ENCODE measurements at regions not wholly inside any gene's neighbourhood (a gene's known extent, or its start where the extent isn't known, plus 50 kb on each side); places are given as distances from the start of the nearest gene placed in this dataset.
A peak's percentile ranks its signal among the peaks of the same experiment; 100 is the strongest.

DNA sequence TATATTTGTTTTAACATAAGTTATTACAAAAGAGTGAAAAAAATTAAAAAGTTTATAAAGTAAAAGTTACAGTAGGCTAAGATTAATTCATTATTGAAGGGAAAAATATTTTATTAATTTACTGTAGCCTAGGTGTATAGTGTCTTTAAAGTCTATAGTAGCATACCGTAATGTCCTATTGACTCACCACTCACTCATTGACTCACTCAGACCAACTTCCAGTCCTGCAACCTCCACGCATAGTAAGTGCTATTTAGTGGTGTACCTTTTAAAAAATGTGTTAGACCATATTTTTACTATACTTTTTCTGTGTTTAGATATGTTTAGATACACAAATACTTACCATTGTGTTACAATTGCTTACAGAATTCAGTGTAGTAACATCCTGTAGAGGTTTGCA is 841.1 kb downstream of the CENPC start:
- Histone ChIP-seq H3K27ac (ENCODE audit: insufficient read depth, low read length) (no peak overlapping the region), H3K27me3 (ENCODE audit: control insufficient read depth, insufficient read depth, low read length) (no peaks in the 10 kb centered on the region), H4K20me1 (ENCODE audit: control insufficient read depth, extremely low read depth, insufficient read depth, low read length) (no peaks in the 10 kb centered on the region), H3K4me3 (replicated peaks in 1 of 4; ENCODE audit: control extremely low read depth in 1 of 4, insufficient read depth in 1 of 4, low read depth in 3 of 4, low read length in 4 of 4) (no peak overlapping the region), H2AFZ (ENCODE audit: low read length) (no peak overlapping the region), H3K79me2 (ENCODE audit: control insufficient read depth, insufficient read depth, low read length) (no peaks in the 10 kb centered on the region), H3K36me3 (ENCODE audit: control insufficient read depth, insufficient read depth, low read length) (no peaks in the 10 kb centered on the region), H3K4me1 (ENCODE audit: control insufficient read depth, extremely low read depth, insufficient read depth, low read length) (no peaks in the 10 kb centered on the region), H3K4me2 (ENCODE audit: extremely low read depth, insufficient read depth, low read length) (no peak overlapping the region), H3K9me3 (ENCODE audit: control insufficient read depth, insufficient read depth, low read depth, low read length) (no peaks in the 10 kb centered on the region), H3K9ac (ENCODE audit: insufficient read depth, low read length) (no peak overlapping the region)
- TF ChIP-seq, protein P1, sequence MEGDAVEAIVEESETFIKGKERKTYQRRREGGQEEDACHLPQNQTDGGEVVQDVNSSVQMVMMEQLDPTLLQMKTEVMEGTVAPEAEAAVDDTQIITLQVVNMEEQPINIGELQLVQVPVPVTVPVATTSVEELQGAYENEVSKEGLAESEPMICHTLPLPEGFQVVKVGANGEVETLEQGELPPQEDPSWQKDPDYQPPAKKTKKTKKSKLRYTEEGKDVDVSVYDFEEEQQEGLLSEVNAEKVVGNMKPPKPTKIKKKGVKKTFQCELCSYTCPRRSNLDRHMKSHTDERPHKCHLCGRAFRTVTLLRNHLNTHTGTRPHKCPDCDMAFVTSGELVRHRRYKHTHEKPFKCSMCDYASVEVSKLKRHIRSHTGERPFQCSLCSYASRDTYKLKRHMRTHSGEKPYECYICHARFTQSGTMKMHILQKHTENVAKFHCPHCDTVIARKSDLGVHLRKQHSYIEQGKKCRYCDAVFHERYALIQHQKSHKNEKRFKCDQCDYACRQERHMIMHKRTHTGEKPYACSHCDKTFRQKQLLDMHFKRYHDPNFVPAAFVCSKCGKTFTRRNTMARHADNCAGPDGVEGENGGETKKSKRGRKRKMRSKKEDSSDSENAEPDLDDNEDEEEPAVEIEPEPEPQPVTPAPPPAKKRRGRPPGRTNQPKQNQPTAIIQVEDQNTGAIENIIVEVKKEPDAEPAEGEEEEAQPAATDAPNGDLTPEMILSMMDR (conservative IDR thresholded peaks at IDR 0.05 in 1 of 2, IDR thresholded peaks at IDR 0.05 in 1 of 2; ENCODE audit: low read depth in 1 of 2, low read length in 2 of 2): no peak
- no peak for TF ChIP-seq EZH2 (IDR thresholded peaks at IDR 0.05; ENCODE audit: low read length, missing control alignments)
- no peak for DNase-seq (ENCODE audit: low read depth in 2 of 2)

GRCh38 chr4:66694739-66695138 is 850.6 kb downstream of the CENPC start:
- Histone ChIP-seq H3K4me2 (ENCODE audit: extremely low read depth, insufficient read depth, low read length) (no peak overlapping the region), H3K27me3 (ENCODE audit: control insufficient read depth, insufficient read depth, low read length) (no peaks in the 10 kb centered on the region), H3K27ac (ENCODE audit: insufficient read depth, low read length) (no peak overlapping the region), H3K4me3 (replicated peaks in 1 of 4; ENCODE audit: control extremely low read depth in 1 of 4, insufficient read depth in 1 of 4, low read depth in 3 of 4, low read length in 4 of 4) (no peak overlapping the region), H3K36me3 (ENCODE audit: control insufficient read depth, insufficient read depth, low read length) (no peaks in the 10 kb centered on the region), H3K9me3 (ENCODE audit: control insufficient read depth, insufficient read depth, low read depth, low read length) (no peaks in the 10 kb centered on the region), H4K20me1 (ENCODE audit: control insufficient read depth, extremely low read depth, insufficient read depth, low read length) (no peaks in the 10 kb centered on the region), H3K9ac (ENCODE audit: insufficient read depth, low read length) (no peak overlapping the region), H2AFZ (ENCODE audit: low read length) (no peak overlapping the region), H3K79me2 (ENCODE audit: control insufficient read depth, insufficient read depth, low read length) (no peaks in the 10 kb centered on the region), H3K4me1 (ENCODE audit: control insufficient read depth, extremely low read depth, insufficient read depth, low read length) (no peaks in the 10 kb centered on the region)
- TF ChIP-seq, protein P1 (conservative IDR thresholded peaks at IDR 0.05 in 1 of 2, IDR thresholded peaks at IDR 0.05 in 1 of 2; ENCODE audit: low read depth in 1 of 2, low read length in 2 of 2): no peak
- no peak for TF ChIP-seq EZH2 (IDR thresholded peaks at IDR 0.05; ENCODE audit: low read length, missing control alignments)
- DNase-seq (ENCODE audit: low read depth in 2 of 2): no peak

- Histone ChIP-seq H3K27me3 (ENCODE audit: control insufficient read depth, insufficient read depth, low read length) (no peaks in the 10 kb centered on the region), H3K9me3 (ENCODE audit: control insufficient read depth, insufficient read depth, low read depth, low read length) (no peaks in the 10 kb centered on the region), H3K4me2 (ENCODE audit: extremely low read depth, insufficient read depth, low read length) (no peak overlapping the region), H3K36me3 (ENCODE audit: control insufficient read depth, insufficient read depth, low read length) (no peaks in the 10 kb centered on the region), H2AFZ (ENCODE audit: low read length) (no peak overlapping the region), H3K79me2 (ENCODE audit: control insufficient read depth, insufficient read depth, low read length) (no peaks in the 10 kb centered on the region), H3K9ac (ENCODE audit: insufficient read depth, low read length) (no peak overlapping the region), H3K27ac (ENCODE audit: insufficient read depth, low read length) (no peak overlapping the region), H3K4me1 (ENCODE audit: control insufficient read depth, extremely low read depth, insufficient read depth, low read length) (no peaks in the 10 kb centered on the region), H3K4me3 (replicated peaks in 1 of 4; ENCODE audit: control extremely low read depth in 1 of 4, insufficient read depth in 1 of 4, low read depth in 3 of 4, low read length in 4 of 4) (no peak overlapping the region), H4K20me1 (ENCODE audit: control insufficient read depth, extremely low read depth, insufficient read depth, low read length) (no peaks in the 10 kb centered on the region)
- TF ChIP-seq, protein P1 (conservative IDR thresholded peaks at IDR 0.05 in 1 of 2, IDR thresholded peaks at IDR 0.05 in 1 of 2; ENCODE audit: low read depth in 1 of 2, low read length in 2 of 2): no peak
- TF ChIP-seq EZH2 (IDR thresholded peaks at IDR 0.05; ENCODE audit: low read length, missing control alignments): no peak
- peak in 1 of 2 donors; percentile 71 for DNase-seq (ENCODE audit: low read depth in 2 of 2)
Observed at GRCh38 chr4:66693694-66694093, 851.6 kb downstream of the CENPC start.
